ENCODE measurements at regions not wholly inside any gene's neighbourhood (a gene's known extent, or its start where the extent isn't known, plus 50 kb on each side); places are given as distances from the start of the nearest gene placed in this dataset.
"Not testable (repeated sequence)": the region's sequence is repeated elsewhere in the genome, so short reads cannot be mapped to it uniquely, and the experiment has no call there.

DNA sequence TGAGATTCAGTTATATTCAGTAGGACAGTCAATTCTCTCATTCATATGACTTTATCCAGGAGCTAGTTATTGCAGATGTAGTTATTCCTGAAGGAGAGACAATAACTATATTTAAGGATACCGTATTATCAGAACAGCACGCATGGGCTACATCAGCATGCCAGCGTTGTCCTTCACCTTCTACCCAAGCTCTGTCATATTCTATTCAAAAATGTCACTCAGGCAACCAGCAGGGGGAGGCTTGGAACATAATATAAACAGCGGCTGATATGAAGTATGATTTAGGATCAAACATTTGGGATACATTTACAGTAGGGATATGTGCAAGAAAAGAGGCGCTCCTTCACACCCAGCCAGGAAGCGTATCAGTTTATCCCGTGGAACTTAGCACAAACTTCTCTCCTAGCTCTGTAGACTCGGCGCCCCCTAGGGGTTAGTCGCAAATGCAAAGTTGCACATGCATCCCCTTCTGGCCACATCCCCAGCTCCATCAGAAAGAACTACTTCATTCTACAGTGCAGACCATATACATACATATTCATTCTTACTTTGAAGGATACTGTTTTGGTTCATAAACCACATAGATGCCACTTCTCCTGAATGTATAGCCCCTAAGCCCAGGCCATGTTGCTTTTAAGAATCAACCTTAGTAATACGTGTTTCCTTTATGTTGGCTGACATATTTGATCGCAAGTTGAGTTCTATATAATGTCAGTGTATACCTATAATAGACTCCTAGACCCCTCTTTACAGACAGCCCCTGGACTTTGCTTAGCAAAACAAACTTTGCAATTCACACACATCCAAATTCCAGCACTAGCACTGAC lies 759.4 kb downstream of the ADCYAP1 start:
- DNase-seq (ENCODE audit: low spot score), result no peak
- TF ChIP-seq, protein P1, sequence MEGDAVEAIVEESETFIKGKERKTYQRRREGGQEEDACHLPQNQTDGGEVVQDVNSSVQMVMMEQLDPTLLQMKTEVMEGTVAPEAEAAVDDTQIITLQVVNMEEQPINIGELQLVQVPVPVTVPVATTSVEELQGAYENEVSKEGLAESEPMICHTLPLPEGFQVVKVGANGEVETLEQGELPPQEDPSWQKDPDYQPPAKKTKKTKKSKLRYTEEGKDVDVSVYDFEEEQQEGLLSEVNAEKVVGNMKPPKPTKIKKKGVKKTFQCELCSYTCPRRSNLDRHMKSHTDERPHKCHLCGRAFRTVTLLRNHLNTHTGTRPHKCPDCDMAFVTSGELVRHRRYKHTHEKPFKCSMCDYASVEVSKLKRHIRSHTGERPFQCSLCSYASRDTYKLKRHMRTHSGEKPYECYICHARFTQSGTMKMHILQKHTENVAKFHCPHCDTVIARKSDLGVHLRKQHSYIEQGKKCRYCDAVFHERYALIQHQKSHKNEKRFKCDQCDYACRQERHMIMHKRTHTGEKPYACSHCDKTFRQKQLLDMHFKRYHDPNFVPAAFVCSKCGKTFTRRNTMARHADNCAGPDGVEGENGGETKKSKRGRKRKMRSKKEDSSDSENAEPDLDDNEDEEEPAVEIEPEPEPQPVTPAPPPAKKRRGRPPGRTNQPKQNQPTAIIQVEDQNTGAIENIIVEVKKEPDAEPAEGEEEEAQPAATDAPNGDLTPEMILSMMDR (IDR thresholded peaks at IDR 0.05), result peak; percentile 31
- H3K4me3 ChIP-seq, result no peak overlapping the region
- no peak overlapping the region for H3K27ac ChIP-seq

DNA sequence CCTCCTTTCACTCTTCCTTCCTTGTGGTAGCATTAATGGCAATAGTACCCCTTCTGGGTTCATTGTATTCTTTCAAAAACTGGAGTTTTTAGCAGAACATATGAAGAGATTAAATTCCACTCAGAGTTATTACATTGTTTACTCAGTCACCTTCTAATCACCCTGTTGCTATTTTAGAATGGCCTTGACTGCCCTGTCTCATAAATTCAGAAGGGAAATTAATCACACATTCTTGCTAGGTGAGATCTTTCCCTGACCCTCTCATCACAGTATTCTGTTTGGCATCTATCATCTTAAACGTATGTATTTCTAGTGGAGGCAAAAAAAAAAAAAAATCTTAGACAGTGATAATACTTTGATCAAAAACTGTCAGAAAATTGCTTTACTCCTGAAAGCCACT lies 760.4 kb downstream of the ADCYAP1 start:
- DNase-seq (ENCODE audit: low spot score), result no peak
- no peak overlapping the region for H3K4me3 ChIP-seq
- no peak overlapping the region for H3K27ac ChIP-seq
- TF ChIP-seq, protein P1 (IDR thresholded peaks at IDR 0.05), result no peak

DNA sequence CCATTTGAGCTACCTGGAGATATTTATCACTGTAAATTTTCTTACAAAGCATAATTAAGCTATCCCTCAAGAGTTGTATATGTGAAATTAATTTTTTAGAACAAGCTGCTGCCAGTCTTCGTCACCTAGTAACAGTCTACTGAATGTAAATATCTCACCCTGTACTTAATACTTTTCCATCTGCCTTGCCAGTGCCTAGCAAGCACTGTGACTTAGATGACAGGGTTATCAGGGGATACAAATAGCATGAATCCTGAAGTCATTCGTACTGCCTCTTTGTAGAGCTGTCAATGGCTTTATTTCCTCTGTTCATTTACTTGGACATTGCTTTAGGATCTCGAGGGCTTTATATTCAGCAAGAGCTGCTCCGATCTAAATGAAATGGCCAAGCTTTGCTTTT lies 763.6 kb downstream of the ADCYAP1 start:
- DNase-seq (ENCODE audit: low spot score), result no peak
- no peak overlapping the region for H3K27ac ChIP-seq
- TF ChIP-seq, protein P1 (IDR thresholded peaks at IDR 0.05), result no peak
- H3K4me3 ChIP-seq, result no peak overlapping the region

DNA sequence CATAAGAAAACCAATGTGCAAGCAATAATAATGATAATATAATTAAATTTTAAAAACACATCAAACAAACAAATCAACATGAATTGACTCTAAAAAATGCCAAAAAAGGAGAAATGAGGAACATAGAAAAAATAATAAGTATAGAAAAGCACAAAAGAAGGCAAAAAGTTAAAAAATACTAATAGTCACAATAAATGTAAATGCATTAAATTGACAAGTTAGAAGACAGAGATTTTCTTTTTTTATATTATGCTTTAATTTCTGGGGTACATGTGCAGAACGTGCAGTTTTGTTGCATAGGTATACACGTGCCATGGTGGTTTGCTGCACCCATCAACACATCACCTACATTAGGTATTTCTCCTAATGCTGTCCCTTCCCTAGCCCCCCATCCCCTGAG lies 767.0 kb downstream of the ADCYAP1 start:
- DNase-seq (ENCODE audit: low spot score); H3K27ac ChIP-seq; H3K4me3 ChIP-seq: not testable (repeated sequence)

DNA sequence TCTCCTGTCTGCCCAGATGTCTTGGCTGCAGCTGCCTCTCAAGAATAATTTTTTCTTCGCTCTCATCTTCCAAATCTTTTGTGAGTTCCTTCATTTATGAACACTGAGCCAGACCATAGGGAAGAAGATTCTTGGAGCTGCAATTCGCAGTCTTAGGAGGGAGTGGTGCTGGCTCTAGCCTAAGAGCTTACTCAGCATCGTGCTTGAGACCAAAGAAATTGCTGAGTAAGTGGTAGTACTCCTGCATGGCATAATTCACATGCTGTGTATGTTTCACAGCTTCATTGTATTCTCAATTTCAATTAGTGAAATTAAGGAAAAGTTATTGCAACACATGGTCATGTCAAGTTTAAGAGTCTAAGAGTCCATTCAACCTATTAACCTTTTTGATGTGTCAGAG lies 771.7 kb downstream of the ADCYAP1 start:
- H3K4me3 ChIP-seq, result no peak overlapping the region
- TF ChIP-seq, protein P1 (IDR thresholded peaks at IDR 0.05), result no peak

DNA sequence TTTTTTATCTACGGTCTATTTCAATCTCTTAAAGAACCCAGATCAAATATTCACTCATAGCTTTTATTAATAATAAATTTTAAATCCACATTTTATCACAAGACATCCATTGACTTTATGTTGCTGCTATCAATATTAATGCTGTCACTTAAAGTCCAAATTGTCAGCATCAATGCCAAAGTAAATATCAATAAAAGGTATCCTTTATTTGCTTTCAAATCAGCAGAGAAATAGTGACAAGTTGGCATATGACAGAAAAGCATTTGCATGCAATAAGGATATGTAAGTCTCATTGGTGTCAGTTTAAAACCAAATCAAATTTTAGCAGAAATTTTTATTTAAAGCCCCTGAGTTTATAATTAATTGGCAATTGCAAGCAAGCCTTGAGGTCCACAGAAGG lies 775.4 kb downstream of the ADCYAP1 start:
- TF ChIP-seq, protein P1 (IDR thresholded peaks at IDR 0.05), result no peak
- no peak overlapping the region for H3K4me3 ChIP-seq
- DNase-seq (ENCODE audit: low spot score), result no peak
- H3K27ac ChIP-seq, result no peak overlapping the region

More for the DNA sequence above, 771.7 kb downstream of the ADCYAP1 start:
- no peak overlapping the region for H3K27ac ChIP-seq
- no peak for DNase-seq (ENCODE audit: low spot score)

DNA sequence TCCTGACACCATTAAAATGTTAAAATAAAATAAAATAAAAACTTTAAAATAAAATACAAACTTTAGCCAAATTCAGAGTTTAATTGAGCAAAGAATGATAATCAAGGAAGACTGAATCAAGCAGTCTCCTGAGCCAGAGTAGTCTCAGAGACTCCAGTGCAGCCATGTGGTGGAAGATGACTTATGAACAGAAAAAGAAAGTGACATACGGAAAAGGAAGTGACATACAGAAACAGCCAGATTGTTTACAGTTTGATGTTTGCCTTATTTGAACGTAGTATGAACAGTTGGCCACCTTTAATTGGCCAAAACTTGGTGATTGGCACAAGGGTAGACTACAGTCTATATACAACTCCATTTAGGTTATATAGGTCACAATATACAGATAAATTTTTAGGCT lies 787.2 kb downstream of the ADCYAP1 start:
- no peak overlapping the region for H3K27ac ChIP-seq
- TF ChIP-seq, protein P1 (IDR thresholded peaks at IDR 0.05), result no peak
- no peak for DNase-seq (ENCODE audit: low spot score)
- no peak overlapping the region for H3K4me3 ChIP-seq
